K562 (cell line): ENCODE measurements at regions not wholly inside any gene's neighbourhood (a gene's known extent, or its start where the extent isn't known, plus 50 kb on each side); places are given as distances from the start of the nearest gene placed in this dataset.

Experiments
- ATAC-seq: fragments of 200-7000 bp; cut with Tn5 transposase; 3 replicates; pipeline ENCODE4 v1.9.1; 2020; ENCODE audit warnings: moderate library complexity
- BruUV-seq: library from RNA; stranded (reverse); fragments of 400-500 nt; replicated peaks from 2 replicates; lab custom pipeline; 2021; lab: Mats Ljungman, UMichigan
- CTCF ChIA-PET: fragments of 300-600 bp; formaldehyde crosslinking; extraction: SDS; loops from one replicate; lab custom pipeline; 2021; ENCODE audit warnings: low intra/inter-chr PET ratio; lab: Yijun Ruan, JAX
- POLR2A ChIA-PET: fragments of 300-600, 350-650 bp; sonication (Branson Sonifier 250); formaldehyde crosslinking; extraction: SDS; loops from one replicate; lab custom pipeline; 2021; ENCODE audit warnings: antibody characterized with exemption, inconsistent platforms; lab: Yijun Ruan, JAX
- DNase-seq, 4 experiments: peaks; one replicate each; pipeline versions ENCODE4 v3.0.0 to v3.0.0-alpha.2; 2011 to 2018; ENCODE audit warnings: low spot score in 3 of 4, mixed read lengths in 3 of 4; ENCODE audit errors: extremely low read depth in 1 of 4
- FAIRE-seq: peaks from 2 replicates; lab custom pipeline; 2011; peaks lifted over from hg19 to GRCh38; lab: Jason Lieb, UNC
- H2AFZ ChIP-seq: 2 replicates; pipeline ENCODE4 v1.6.0; 2011; ENCODE audit warnings: low read depth, low read length, control low read depth, inconsistent platforms
- H3K27ac ChIP-seq: fragments of 200-600 bp; 3 replicates; pipeline ENCODE4 v1.8.0; 2011; ENCODE audit warnings: low read depth, mild to moderate bottlenecking, control low read depth, inconsistent platforms, low read length, moderate library complexity, mixed read lengths; ENCODE audit errors: extremely low read depth
- H3K27me3 ChIP-seq, 2 experiments: fragments of 300-600 bp in 1 of 2; 2 replicates in 1 of 2; 3 replicates in 1 of 2; pipeline versions ENCODE4 v1.6.0 to v1.8.0; 2011; ENCODE audit warnings: inconsistent platforms in 2 of 2, low read length in 2 of 2, mild to moderate bottlenecking in 1 of 2, mixed read lengths in 1 of 2, moderate library complexity in 1 of 2; ENCODE audit not compliant: control insufficient read depth in 2 of 2, insufficient read depth in 2 of 2
- H3K36me3 ChIP-seq: fragments of 300-600 bp; 3 replicates; pipeline ENCODE4 v1.8.0; 2011; ENCODE audit warnings: mild to moderate bottlenecking, low read length, inconsistent platforms; ENCODE audit not compliant: control insufficient read depth, insufficient read depth
- H3K4me1 ChIP-seq, 2 experiments: fragments of 200-600 bp in 1 of 2; replicated peaks in 1 of 2; 2 replicates in 1 of 2; 3 replicates in 1 of 2; pipeline versions ENCODE4 v1.5.1 to v1.8.0; 2011; ENCODE audit warnings: inconsistent platforms in 2 of 2, low read length in 2 of 2, mild to moderate bottlenecking in 1 of 2, mixed read lengths in 1 of 2, moderate library complexity in 1 of 2; ENCODE audit not compliant: control insufficient read depth in 2 of 2, insufficient read depth in 2 of 2
- H3K4me2 ChIP-seq: 2 replicates; pipeline ENCODE4 v1.6.1; 2011; ENCODE audit warnings: low read length, control low read depth, inconsistent platforms, mixed read lengths; ENCODE audit not compliant: insufficient read depth
- H3K4me3 ChIP-seq: fragments of 200-600 bp; sonication (generic), shearing (Covaris generic); 2 replicates; pipeline ENCODE4 v1.5.1; 2016; ENCODE audit warnings: control low read depth, inconsistent platforms
- H3K79me2 ChIP-seq: fragments of 200-600 bp; 3 replicates; pipeline ENCODE4 v1.8.0; 2011; ENCODE audit warnings: low read length, inconsistent platforms; ENCODE audit not compliant: control insufficient read depth, insufficient read depth
- H3K9ac ChIP-seq, 2 experiments: 2 replicates each; pipeline versions ENCODE4 v1.6.0 to v1.6.1; 2011; ENCODE audit warnings: low read depth in 2 of 2, low read length in 2 of 2, control low read depth in 1 of 2, inconsistent platforms in 1 of 2, mild to moderate bottlenecking in 1 of 2, mixed read lengths in 1 of 2; ENCODE audit not compliant: insufficient read depth in 1 of 2
- H3K9me1 ChIP-seq: one replicate; pipeline ENCODE4 v1.6.0; 2011; ENCODE audit warnings: inconsistent platforms, mild to moderate bottlenecking, low read length, moderate library complexity; ENCODE audit not compliant: control insufficient read depth, insufficient read depth
- H3K9me3 ChIP-seq: replicated peaks from 2 replicates; pipeline ENCODE4 v1.5.1; 2011; ENCODE audit warnings: low read depth, low read length, inconsistent platforms; ENCODE audit not compliant: control insufficient read depth, insufficient read depth
- H4K20me1 ChIP-seq: replicated peaks from 2 replicates; pipeline ENCODE4 v1.6.1; 2011; ENCODE audit warnings: low read length, inconsistent platforms, mixed read lengths; ENCODE audit not compliant: control insufficient read depth, insufficient read depth
- E2F3 ChIP-seq: fragments of 250-450 bp; sonication (Bioruptor Pico); IDR thresholded peaks from 2 replicates; pipeline ENCODE4 v1.4.0; 2020; ENCODE audit warnings: mild to moderate bottlenecking
- PHF21A ChIP-seq: fragments of 450-650 bp; IDR thresholded peaks from 2 replicates; pipeline ENCODE4 v1.6.1; 2017; ENCODE audit warnings: low read depth, borderline replicate concordance
- PTTG1 ChIP-seq: fragments of 450-650 bp; IDR thresholded peaks from 2 replicates; pipeline ENCODE4 v1.6.1; 2016; ENCODE audit warnings: low read depth, mild to moderate bottlenecking, missing genetic modification characterization, missing compliant biosample characterization
- SIN3A ChIP-seq, 2 experiments: fragments of 150-350 bp in 1 of 2; IDR thresholded peaks; 2 replicates each; pipeline ENCODE4 v1.6.1; 2011 to 2016; ENCODE audit warnings: borderline replicate concordance in 2 of 2, low read depth in 2 of 2, low read length in 2 of 2, mild to moderate bottlenecking in 2 of 2, moderate library complexity in 2 of 2; ENCODE audit not compliant: control insufficient read depth in 1 of 2
- ZNF431 ChIP-seq: sonication (generic); formaldehyde crosslinking; IDR thresholded peaks from 2 replicates; pipeline ENCODE4 v1.8.0; 2022; ENCODE audit warnings: mild to moderate bottlenecking, missing genetic modification reagents
- WGBS: fragments of 100-300 bp; shearing (Covaris generic); methylation state at CpG from one replicate; pipeline ENCODE4 v1.1.6; 2016; ENCODE audit warnings: low coverage, mixed read lengths; ENCODE audit not compliant: insufficient coverage; ENCODE audit errors: missing lambda C conversion rate; 5-methylcytosine and 5-hydroxymethylcytosine counted together
- in situ Hi-C: fragments of 300-500 bp; cut with MboI; formaldehyde crosslinking; loops from 4 replicates; pipeline ENCODE4 v1.15.0; 2018; ENCODE audit warnings: inconsistent platforms, mixed read lengths
- intact Hi-C: fragments of 100-400 bp; cut with micrococcal nuclease; formaldehyde crosslinking; loops from 2 replicates; pipeline ENCODE4 v1.14.2; 2022
- TF ChIP-seq, protein P1 (sequence below), 2 experiments: IDR thresholded peaks; 2 replicates each; pipeline ENCODE4 v1.6.1; 2011; ENCODE audit warnings: borderline replicate concordance in 1 of 2, control low read depth in 1 of 2, low read depth in 1 of 2, low read length in 1 of 2, mild to moderate bottlenecking in 1 of 2, mixed read lengths in 1 of 2, moderate library complexity in 1 of 2; ENCODE audit not compliant: insufficient read depth in 1 of 2, insufficient read length in 1 of 2, poor library complexity in 1 of 2, severe bottlenecking in 1 of 2; ENCODE audit errors: extremely low read depth in 1 of 2

DNA sequence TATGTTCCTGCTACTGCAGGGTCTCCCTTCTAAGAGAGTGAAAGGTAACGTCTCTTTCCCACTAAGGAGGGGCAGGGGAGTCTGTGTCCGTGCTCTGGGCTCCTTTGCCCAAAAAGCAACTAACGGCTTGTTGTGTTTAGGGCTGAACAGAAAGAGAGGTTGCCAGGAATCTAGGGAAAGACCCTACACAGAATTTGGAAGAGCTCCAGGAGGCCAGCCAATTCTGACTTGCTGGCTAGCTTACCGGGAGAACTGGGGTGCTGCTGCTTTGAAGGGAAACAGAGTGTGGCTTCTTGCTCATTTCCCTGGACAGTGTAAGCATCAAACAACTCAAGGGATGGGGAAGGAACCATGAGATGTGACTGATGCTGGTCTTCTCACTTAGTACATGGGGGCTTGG, 176.1 kb downstream of the GADD45G start:
- DNase-seq (no peak), FAIRE-seq (no peak)
- Histone ChIP-seq H3K79me2 (no peaks in the 10 kb centered on the region), H3K4me2 (no peak overlapping the region), H3K9ac (no peak overlapping the region)
- intact Hi-C loops (no loop called here), in situ Hi-C loops (no loop called here)
- TF ChIP-seq PTTG1 (tag) (no peak), ZNF431 (no peak), PHF21A (no peak), E2F3 (CRISPR knock-in tag) (no peak), SIN3A (IDR thresholded peaks at IDR 0.05; ENCODE audit: borderline replicate concordance in 2 of 2, control insufficient read depth in 1 of 2, low read depth in 2 of 2, low read length in 2 of 2) (no peak)
- TF ChIP-seq, protein P1, sequence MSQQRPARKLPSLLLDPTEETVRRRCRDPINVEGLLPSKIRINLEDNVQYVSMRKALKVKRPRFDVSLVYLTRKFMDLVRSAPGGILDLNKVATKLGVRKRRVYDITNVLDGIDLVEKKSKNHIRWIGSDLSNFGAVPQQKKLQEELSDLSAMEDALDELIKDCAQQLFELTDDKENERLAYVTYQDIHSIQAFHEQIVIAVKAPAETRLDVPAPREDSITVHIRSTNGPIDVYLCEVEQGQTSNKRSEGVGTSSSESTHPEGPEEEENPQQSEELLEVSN (IDR thresholded peaks at IDR 0.05; ENCODE audit: borderline replicate concordance in 1 of 2, extremely low read depth in 1 of 2, insufficient read depth in 1 of 2, insufficient read length in 1 of 2, low read depth in 1 of 2, low read length in 1 of 2, poor library complexity in 1 of 2, severe bottlenecking in 1 of 2) = no peak
- TF ChIP-seq, all 486 proteins: peak for 0
- H3K9me1 ChIP-seq = no peaks in the 10 kb centered on the region
- H3K9me3 ChIP-seq = no peaks in the 10 kb centered on the region
- H4K20me1 ChIP-seq = no peaks in the 10 kb centered on the region
- ChIA-PET CTCF (no interaction called here), POLR2A (no interaction called here)
- no peak overlapping the region for H2AFZ ChIP-seq
- H3K27me3 ChIP-seq = peaks cover 0 to 5% of the 10 kb centered on the region in 2 experiments; a peak in 2 of 5 replicates
- H3K4me1 ChIP-seq = no peaks in the 10 kb centered on the region
- BruUV-seq = no TSS peak
- no peaks in the 10 kb centered on the region for H3K36me3 ChIP-seq
- H3K27ac ChIP-seq = no peak overlapping the region
- no peak overlapping the region for H3K4me3 ChIP-seq
- 3% methylated on average over 4 of the region's 4 CpGs for WGBS
- ATAC-seq = no peak
